ENCODE measurements at regions not wholly inside any gene's neighbourhood (a gene's known extent, or its start where the extent isn't known, plus 50 kb on each side); places are given as distances from the start of the nearest gene placed in this dataset.

DNA sequence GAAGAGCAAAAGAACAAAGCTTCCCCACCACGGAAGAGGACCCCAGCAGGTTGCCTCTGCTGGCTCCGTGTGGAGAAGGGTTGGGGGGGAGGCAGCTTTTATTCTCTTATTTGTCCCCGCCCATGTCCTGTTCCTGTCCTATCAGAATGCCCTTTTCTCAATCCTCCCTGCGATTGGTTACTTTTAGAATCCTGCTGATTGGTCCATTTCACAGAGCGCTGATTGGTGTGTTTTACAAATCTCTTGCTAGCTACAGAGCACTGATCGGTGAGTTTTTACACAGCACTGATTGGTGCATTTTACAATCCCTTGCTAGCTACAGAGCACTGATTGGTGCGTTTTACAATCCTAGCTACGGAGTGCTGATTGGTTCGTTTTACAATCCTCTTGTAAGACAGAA is 100.6 kb upstream of the KLF13 start:
- no peak for TF ChIP-seq Cebpa-rat (IDR thresholded peaks at IDR 0.05)
- Histone ChIP-seq H3K9ac (no peak overlapping the region), H3K36me3 (no peaks in the 10 kb centered on the region), H4K20me1 (no peaks in the 10 kb centered on the region), H3K4me2 (no peak overlapping the region), H3K4me1 (peaks cover 78% of the 10 kb centered on the region), H3K27me3 (no peaks in the 10 kb centered on the region), H3K27ac (no peak overlapping the region), H3K4me3 (no peak overlapping the region), H3K9me3 (peaks cover 9% of the 10 kb centered on the region; the same call in 1 of the 2 replicates)

DNA sequence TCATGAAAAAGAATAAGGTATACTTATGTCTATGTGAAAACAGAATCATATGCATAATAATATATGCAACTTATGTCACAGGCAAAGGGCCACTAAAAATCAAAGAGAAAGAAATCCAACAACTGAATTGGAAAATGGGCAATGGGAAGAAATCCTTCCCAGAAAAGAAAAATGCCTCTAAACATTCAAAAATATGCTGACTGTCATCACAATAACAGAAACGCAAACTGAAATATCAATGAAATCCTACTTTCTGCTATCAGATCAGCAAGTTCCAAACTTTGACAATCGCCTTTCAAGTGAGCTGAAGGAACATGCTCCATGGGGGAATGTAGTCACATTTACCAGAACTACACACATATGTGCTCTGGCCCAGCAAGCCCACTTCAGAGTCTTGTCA is 99.4 kb upstream of the KLF13 start:
- peaks cover 9% of the 10 kb centered on the region; the same call in 1 of the 2 replicates for H3K9me3 ChIP-seq
- peaks cover 83% of the 10 kb centered on the region for H3K4me1 ChIP-seq
- H4K20me1 ChIP-seq: no peaks in the 10 kb centered on the region
- no peak overlapping the region for H3K27ac ChIP-seq
- no peaks in the 10 kb centered on the region for H3K36me3 ChIP-seq
- no peaks in the 10 kb centered on the region for H3K27me3 ChIP-seq
- no peak overlapping the region for H3K9ac ChIP-seq
- no peak for TF ChIP-seq Cebpa-rat (IDR thresholded peaks at IDR 0.05)
- H3K4me3 ChIP-seq: no peak overlapping the region
- peak overlapping the region; percentile 82; the same call in 1 of the 2 replicates for H3K4me2 ChIP-seq

DNA sequence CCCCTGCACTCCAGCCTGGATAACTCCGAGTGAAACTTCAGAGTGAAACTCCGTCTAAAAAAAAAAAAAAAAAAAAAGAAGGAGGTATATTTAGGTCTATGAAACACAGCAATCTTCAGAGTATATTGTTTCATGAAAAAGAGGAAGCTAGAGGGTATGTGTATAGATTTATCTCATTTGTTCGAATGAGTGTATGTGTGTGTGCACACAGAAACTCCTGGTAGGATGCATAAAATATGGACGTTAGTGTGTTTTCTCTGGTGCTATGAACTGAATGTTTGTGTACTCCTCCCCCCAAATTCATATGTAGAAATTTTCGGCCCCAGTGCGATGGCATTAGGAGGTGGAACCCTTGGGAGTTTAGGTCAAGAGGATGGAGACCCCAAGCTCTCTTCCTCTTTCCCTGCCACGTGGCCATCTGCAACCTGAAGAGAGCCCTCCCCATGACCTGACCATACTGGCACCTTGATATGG is 98.6 kb upstream of the KLF13 start:
- H3K9me3 ChIP-seq: peaks cover 9% of the 10 kb centered on the region; the same call in 1 of the 2 replicates
- H3K27me3 ChIP-seq: no peaks in the 10 kb centered on the region
- H3K27ac ChIP-seq: no peak overlapping the region
- H3K9ac ChIP-seq: no peak overlapping the region
- H3K36me3 ChIP-seq: no peaks in the 10 kb centered on the region
- no peak overlapping the region for H3K4me3 ChIP-seq
- peak overlapping the region; percentile 82 for H3K4me2 ChIP-seq
- no peaks in the 10 kb centered on the region for H4K20me1 ChIP-seq
- peaks cover 83% of the 10 kb centered on the region for H3K4me1 ChIP-seq
- TF ChIP-seq Cebpa-rat (IDR thresholded peaks at IDR 0.05): no peak

DNA sequence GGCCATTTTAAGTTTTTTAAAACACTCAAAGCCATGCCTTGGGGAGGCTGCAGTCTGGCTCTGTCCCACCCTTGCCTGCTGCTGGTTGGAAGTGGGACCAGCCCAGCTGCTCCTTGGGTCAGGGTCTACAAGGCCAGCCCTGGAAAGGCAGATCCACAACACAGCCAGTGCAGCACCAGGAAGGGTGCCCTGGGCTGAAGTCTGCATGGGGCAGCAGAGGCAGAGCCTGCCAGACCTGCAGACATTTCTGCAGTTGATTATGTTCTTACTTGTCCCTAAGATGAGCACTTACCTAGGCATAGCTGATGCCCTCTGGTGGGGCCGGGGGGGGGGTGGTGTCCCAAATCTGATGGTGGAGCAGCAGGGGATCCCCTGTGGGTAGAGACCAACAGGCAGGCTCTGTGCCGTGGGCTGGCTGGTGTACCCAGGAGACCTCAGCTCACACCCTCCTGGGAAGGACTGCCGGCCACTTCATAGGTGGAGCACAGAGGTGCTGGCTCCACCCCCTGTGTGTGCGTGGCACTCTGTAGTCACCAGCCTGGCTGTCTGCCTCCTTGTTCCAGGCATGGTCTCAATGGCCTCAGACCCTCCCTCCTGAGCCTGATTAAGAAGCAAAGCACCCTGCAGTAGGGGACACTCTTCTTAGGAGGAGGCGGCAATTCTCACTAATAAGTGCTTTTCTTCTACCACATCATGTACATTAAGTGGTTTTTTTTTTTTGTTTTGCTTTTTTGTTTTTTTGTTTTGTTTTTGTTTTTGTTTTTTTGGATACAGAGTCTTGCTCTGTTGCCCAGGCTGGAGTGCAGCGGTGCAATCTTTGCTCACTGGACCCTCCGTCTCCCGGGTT is 97.4 kb upstream of the KLF13 start:
- peaks cover 83% of the 10 kb centered on the region for H3K4me1 ChIP-seq
- peak overlapping the region; percentile 51; the same call in 1 of the 2 replicates for H3K27ac ChIP-seq
- H3K4me2 ChIP-seq: peak overlapping the region; percentile 82
- no peak overlapping the region for H3K9ac ChIP-seq
- H3K36me3 ChIP-seq: no peaks in the 10 kb centered on the region
- TF ChIP-seq Cebpa-rat (IDR thresholded peaks at IDR 0.05): no peak
- H4K20me1 ChIP-seq: no peaks in the 10 kb centered on the region
- H3K27me3 ChIP-seq: no peaks in the 10 kb centered on the region
- peaks cover 9% of the 10 kb centered on the region; the same call in 1 of the 2 replicates for H3K9me3 ChIP-seq
- no peak overlapping the region for H3K4me3 ChIP-seq

DNA sequence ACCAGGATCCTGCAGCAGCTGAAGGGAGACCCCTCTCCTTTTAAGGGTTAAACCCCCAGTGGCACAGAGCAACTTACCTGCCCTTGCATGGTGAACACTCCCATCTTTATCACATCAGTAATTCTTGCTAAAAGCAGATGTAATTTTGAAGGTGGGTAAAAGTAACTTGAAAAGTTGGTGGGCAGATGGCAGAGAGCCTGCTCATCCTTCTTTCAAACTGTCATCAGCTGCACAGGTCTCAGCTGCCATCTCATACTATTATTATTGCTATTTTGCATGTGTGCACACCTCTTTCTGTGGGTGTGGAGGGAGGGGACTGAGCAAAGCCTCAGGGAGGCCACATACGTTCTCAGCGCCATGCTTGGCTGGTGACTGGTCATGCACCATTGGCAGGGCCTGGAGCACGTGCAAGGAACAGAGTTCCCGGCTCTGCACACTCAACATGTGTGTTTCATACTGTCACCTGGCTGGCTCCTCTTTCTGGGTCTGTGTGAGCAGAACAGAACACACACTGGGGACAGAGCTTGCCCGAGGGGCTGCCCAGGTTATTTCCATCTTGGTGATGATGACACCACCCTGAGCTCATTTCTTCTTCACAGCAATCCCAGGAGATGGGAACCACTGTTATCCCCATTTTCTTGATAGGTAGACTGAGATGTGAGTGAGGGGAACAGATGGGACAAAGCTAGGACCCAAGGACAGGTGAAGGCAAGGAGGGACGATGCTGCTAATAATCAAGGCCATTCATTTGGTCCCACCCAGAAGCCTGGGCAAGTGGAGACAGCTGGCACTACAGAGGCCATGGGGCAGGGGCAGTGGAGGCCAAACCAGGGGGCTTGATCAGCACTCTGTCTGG is 95.8 kb upstream of the KLF13 start:
- Histone ChIP-seq H3K4me1 (peaks cover 86% of the 10 kb centered on the region), H3K9me3 (peaks cover 4% of the 10 kb centered on the region; the same call in 1 of the 2 replicates), H3K36me3 (no peaks in the 10 kb centered on the region), H3K27me3 (no peaks in the 10 kb centered on the region), H3K4me2 (peak overlapping the region; percentile 82), H3K9ac (0 out of 2 replicates have a peak overlapping the region, but pooled peaks have one; percentile 2), H4K20me1 (no peaks in the 10 kb centered on the region), H3K4me3 (no peak overlapping the region), H3K27ac (peak overlapping the region; percentile 64)
- TF ChIP-seq Cebpa-rat (IDR thresholded peaks at IDR 0.05): no peak

DNA sequence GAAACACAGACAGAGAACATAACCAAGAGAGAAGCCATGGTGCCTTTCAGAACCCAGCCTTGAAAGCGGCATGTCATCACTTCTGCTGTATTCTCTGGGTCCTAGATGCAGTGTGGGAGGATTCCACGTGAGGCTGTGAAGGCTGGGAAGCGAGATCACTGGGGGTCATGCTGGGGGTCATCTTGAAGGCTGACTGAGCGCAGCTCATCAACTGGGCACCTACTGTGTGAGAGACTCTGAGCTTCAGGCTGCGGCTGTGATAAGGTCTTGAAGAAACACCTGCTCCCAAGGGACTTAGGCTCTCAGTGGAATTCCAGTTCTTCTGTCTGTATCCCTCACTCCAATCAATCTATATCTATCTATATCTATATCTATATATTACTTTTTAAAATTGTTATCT is 91.8 kb upstream of the KLF13 start:
- H3K4me1 ChIP-seq: peaks cover 99% of the 10 kb centered on the region
- peak overlapping the region; percentile 63; the same call in 1 of the 2 replicates for H3K27ac ChIP-seq

DNA sequence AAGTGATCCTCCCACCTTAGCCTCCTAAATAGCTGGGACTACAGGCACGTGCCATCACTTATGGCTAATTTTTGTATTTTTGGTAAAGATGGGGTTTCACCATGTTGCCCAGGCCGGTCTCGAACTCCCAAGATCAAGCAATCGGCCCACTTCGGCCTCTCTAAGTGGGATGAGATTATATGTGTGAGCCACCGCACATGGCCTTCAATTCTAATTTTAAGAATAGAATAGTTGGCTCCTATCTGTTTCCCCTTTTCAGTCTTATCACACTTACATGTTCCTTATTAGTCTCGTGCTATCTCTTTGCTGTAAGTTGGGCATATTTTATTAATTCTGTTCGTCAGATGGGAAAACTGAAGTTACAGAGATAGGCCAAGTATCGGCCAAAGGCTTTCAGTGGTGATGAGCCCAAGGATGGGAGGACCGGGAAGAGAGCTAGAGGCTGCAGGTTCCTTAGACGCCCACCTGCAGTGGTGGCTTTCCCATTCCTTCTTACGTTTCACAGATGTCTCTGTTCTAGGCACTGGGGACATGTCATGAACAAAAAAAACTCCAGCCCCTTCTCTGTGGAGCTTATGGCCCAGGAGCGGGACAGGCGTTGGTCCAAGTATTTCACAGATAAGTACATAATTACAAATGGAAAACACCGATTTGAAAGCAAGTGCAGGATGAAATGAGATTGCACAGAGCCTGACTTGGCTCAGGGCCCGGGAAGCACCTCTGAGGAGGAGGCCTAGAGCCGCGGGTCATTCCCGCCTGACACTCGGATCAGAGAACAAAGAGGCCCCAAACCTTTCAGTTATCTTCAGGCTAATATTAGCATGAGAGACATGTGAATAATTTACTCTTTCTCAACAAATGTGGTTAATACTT is 91.1 kb upstream of the KLF13 start:
- Histone ChIP-seq H3K9me3 (no peaks in the 10 kb centered on the region), H3K4me2 (peak overlapping the region; percentile 82), H4K20me1 (no peaks in the 10 kb centered on the region), H3K4me1 (peaks cover 91% of the 10 kb centered on the region), H3K36me3 (no peaks in the 10 kb centered on the region), H3K9ac (peak overlapping the region; percentile 67; the same call in 1 of the 2 replicates), H3K27ac (peak overlapping the region; percentile 77), H3K27me3 (no peaks in the 10 kb centered on the region), H3K4me3 (no peak overlapping the region)
- no peak for TF ChIP-seq Cebpa-rat (IDR thresholded peaks at IDR 0.05)

More for the DNA sequence above, 91.8 kb upstream of the KLF13 start:
- Histone ChIP-seq H3K27me3 (no peaks in the 10 kb centered on the region), H4K20me1 (no peaks in the 10 kb centered on the region), H3K36me3 (no peaks in the 10 kb centered on the region), H3K4me3 (no peak overlapping the region), H3K9me3 (no peaks in the 10 kb centered on the region), H3K4me2 (peak overlapping the region; percentile 82), H3K9ac (no peak overlapping the region)
- TF ChIP-seq Cebpa-rat (IDR thresholded peaks at IDR 0.05): no peak

DNA sequence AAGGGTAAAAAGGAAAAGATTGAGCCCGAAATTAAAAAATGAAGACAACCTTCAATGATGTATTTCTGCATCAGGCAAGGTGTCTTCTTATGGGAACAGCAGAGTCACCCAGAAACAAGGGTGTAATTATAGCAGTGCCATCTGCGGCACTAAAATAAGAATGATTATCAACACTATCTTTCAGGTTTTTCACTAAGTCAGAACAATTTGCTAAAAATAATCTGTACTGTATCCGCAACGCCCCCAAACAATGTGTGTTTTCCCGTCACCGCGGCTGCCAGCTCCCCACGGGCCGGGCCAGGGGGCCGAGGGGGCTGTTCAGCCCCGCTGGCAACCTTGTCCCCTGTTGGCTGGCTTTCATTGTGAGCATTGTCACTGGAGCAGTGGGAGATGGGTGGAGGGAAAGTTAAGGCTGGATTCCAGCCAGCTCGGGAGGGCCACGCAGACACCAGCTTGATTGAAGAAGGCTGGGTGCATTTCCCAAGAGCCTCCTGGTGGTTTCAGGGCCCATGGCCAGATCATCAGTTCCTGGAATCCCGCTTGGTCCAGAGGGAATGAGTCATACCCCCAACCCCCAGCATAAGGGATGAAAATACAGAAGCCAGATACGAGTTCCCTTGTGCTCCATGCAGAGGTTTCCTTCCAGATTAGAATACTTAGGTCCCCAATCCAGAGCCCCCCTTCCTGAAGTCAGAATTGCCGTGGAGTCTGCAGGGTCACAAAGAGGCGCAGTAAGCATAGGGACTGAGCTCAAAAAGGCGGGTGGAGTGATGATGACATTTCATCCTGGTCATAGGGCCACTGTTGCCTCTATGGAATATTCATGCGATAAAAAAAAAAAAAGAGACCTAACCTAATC is 90.2 kb upstream of the KLF13 start:
- H3K27me3 ChIP-seq: no peaks in the 10 kb centered on the region
- H3K4me2 ChIP-seq: peak overlapping the region; percentile 82
- peak overlapping the region; percentile 67; the same call in 1 of the 2 replicates for H3K9ac ChIP-seq
- TF ChIP-seq Cebpa-rat (IDR thresholded peaks at IDR 0.05): no peak
- no peaks in the 10 kb centered on the region for H4K20me1 ChIP-seq
- peaks cover 83% of the 10 kb centered on the region for H3K4me1 ChIP-seq
- peak overlapping the region; percentile 20; the same call in 1 of the 2 replicates for H3K4me3 ChIP-seq
- peaks cover 4% of the 10 kb centered on the region; the same call in 1 of the 2 replicates for H3K9me3 ChIP-seq
- H3K36me3 ChIP-seq: no peaks in the 10 kb centered on the region
- peak overlapping the region; percentile 77 for H3K27ac ChIP-seq

Measured in BLaER1 (cell line).